HG02840 (cell line): ENCODE measurements at regions not wholly inside any gene's neighbourhood (a gene's known extent, or its start where the extent isn't known, plus 50 kb on each side); places are given as distances from the start of the nearest gene placed in this dataset.
A peak's percentile ranks its signal among the peaks of the same experiment; 100 is the strongest.

Experiments used
- ATAC-seq: cut with Tn5 transposase; IDR thresholded peaks from one replicate; pipeline ENCODE4 v1.9.1; 2021; ENCODE audit warnings: mild to moderate bottlenecking, moderate library complexity, moderate number of reproducible peaks; ENCODE audit not compliant: unreplicated experiment, low FRiP score

DNA sequence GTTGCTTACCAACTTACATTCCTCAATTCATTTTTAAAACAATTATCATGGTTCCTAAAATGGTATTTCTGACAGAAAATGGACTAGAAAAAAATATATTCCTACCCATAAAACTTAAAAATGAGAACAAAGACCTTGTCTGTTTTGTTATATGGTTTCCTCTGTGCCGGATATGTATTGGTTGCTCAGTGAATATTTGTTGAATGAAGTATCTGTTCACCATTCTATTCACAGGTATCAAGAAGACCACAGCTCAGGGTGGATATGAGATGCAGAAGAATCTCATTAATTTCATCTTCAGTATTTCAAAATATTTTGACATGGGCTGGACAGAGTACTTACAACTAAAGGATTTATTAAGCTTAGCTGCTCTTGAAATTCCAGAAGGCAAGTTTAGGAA lies 58.1 kb downstream of the TUSC7 start:
- ATAC-seq = no peak

GRCh38 chr3:116770815-116771450 lies 61.4 kb downstream of the TUSC7 start:
- peak; percentile 97 for ATAC-seq

GRCh38 chr3:116776880-116777785 lies 67.6 kb downstream of the TUSC7 start:
- ATAC-seq = no peak

DNA sequence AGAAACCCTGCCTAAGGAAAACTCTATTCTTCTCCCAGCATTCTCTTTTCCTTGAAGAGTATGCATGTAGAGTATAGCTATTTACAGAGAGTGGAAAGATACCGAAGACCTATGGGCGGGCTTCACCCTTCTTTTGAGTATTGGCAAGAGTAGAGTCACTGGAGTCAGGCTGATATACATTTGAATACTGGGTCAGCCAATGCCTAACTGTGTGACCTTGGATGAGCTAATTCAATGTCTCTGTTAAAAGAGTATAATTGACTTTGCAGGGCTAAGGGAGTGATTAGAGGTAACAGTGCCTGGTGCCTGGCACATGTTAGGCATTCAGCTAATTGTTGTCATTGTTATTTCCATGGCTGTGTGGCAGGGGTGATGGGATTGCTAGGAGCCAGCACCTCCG lies 75.6 kb downstream of the TUSC7 start:
- ATAC-seq = no peak

GRCh38 chr3:116802651-116803050 lies 93.1 kb downstream of the TUSC7 start:
- ATAC-seq = no peak

- ATAC-seq = no peak
Measured at GRCh38 chr3:116806351-116806750, 96.8 kb downstream of the TUSC7 start.

DNA sequence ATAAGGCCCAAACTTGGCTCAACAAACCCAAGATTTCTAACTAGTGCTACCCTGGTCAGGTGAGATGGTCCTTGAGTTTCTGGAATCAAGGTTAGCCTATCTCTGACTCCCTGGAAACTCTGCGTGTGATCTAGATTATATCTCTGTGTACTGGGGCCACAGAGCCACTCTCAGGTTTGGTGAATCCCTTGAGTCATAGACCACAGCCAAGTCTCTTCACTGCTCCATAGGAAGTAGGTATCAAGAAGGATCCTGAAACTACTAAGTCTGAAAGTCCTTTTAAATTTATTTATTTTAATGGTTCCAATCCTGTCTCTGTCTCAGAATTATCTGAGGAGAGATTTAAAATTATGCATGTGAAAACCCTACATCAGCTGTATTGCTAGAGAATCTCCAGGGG lies 99.1 kb downstream of the TUSC7 start:
- no peak for ATAC-seq

DNA sequence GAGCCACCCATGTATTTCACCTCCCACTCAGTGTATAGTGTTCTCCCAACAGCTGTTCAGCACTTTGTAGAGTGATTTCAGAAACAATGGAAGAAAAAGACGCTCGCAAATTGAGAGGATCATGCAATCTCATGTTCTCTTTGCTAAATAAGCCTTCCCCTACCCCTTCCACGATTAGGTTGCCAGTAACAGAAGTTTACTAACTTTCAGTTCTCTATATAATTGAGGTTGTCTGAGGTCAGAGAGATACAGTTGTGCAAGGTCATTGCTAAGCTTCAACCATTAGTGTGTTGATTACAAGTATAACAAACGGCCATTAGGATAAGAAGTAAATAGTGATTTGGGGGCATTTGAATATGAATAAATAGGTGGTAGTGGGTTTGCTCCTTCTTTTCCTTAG lies 99.6 kb downstream of the TUSC7 start:
- no peak for ATAC-seq

DNA sequence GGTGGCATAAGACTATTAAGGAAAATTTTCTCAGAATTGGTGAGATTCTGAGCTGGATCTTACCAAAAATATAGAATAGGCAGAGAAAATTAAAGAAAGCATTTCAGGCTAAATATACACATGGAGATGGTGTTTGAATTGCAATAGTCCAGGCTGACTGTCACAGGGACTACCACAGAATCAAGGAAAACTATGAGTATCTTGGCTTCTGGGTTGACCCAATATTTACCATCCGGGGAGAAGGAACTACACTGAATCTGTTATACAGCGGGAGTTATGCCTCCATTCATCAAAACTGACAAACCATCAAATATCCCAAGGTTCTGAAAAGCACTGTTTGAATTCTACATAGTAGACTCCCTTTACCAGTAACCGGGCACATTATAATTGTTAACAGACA lies 102.2 kb downstream of the TUSC7 start:
- no peak for ATAC-seq

DNA sequence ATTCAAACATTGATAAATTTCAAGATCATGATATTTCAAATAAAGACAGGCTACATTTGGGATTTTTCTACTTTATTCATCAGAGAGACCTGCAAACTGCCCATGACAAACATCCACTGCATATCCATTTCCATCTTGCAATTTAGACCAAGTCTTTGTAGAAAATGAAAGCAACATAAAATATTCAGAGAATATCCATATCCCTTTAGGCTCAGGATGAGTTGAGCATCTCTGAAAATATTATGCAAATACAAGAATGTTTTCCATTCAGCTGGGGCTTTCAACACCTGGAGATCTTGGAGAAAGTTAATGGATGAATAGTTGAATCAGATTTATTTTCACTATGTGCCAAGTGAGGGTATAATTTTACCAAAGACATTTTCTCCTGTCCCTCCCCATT lies 103.4 kb downstream of the TUSC7 start:
- no peak for ATAC-seq

GRCh38 chr3:116815321-116815720 lies 105.7 kb downstream of the TUSC7 start:
- no peak for ATAC-seq

- no peak for ATAC-seq
Measured at GRCh38 chr3:116815831-116816588, 106.4 kb downstream of the TUSC7 start.

- no peak for ATAC-seq
Measured at GRCh38 chr3:116821371-116821770, 111.8 kb downstream of the TUSC7 start.

DNA sequence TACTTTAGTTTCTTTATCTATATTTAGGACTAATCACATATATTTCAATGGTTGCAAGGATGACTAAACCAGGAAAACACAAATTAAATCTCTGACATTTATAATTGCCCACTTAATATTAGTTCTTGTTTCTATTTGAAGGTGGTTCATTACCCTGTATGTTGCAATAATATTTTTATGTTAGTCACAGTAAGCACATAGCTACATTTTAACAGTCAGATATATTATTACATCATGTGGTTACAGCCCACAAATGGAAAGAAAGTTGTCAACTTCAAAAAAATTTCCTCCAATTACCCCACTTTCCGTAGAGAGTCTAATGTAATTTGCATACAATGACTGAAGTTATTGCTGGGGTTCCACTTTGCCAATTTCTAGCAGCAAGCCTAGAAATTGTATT lies 114.6 kb downstream of the TUSC7 start:
- ATAC-seq = no peak

- ATAC-seq = no peak
Measured at GRCh38 chr3:116833202-116833601, 123.6 kb downstream of the TUSC7 start.

- no peak for ATAC-seq
Measured at GRCh38 chr3:116834816-116835215, 125.2 kb downstream of the TUSC7 start.

DNA sequence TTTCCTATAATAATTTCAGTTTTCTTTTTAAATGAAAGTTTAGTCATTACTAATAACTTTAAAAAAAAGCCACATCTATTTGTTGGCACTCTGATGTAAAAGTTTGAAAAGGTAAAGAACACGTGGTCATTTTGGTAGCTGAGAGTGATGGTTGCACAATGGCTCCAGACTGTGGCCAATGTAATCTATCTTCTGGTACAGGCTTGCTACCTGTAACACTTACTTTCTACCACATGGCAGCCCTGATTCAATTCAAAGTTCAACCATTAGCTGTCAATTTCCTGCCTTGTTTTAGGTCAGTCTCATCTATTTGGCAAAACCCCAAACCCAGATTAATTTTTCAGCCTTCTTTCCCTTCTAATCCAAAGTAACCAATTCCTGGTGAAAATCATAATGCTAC lies 126.1 kb downstream of the TUSC7 start:
- ATAC-seq = no peak

DNA sequence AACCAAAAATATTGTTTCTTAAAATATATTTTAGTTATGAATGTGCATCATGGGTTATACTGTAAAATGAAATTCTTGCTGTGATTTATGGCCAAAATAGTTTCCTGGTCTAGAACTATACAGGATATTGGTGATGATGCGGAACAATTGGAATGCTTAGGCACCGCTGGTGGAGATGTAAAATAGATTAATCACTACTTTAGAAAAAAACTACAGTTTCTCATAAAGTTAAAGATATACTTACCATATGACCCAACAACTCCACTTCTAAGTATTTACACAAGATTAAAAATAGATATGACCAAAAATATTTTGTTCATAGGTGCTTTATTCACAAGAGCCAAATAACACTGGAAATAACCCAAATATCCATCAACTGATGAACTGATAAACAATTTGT lies 126.7 kb downstream of the TUSC7 start:
- ATAC-seq = no peak

- no peak for ATAC-seq
Measured at GRCh38 chr3:116837483-116837882, 127.9 kb downstream of the TUSC7 start.

DNA sequence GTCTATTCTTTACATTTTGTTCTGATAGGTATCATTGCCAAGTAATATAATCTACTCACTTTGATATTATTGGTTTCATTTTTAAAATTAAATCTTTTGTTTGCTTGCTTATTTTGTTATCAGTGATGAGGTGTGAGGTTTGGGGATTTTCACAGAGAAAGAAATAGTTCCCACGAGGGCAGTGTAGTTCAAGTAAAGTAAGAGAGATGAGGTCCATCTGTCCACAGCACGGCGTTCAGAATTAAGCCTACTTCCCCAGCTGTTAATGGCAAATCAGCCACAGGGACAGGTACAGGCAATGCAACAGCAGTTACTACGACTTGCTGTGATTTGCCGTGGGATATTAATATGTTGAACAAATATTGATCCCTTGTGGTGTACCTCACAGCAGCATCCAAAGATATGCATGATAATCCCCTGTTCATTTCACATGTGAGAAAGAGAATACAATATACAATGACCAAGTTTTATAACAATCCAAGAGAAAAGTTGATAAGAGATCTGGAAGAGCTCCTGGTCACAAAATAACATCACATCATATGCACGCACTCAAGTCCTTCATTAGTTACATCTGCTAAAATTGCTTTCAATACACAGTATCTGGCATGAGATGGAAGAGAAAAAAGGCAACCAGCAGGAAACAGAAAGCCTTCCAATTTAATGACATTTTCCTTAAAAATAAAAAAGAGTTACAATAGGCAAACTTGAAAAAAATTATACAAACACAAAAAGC lies 131.6 kb downstream of the TUSC7 start:
- ATAC-seq = no peak
